ENCODE measurements at regions not wholly inside any gene's neighbourhood (a gene's known extent, or its start where the extent isn't known, plus 50 kb on each side); places are given as distances from the start of the nearest gene placed in this dataset.

- H3K27me3 ChIP-seq (replicated peaks; ENCODE audit: control insufficient read depth, insufficient read depth, low read length) = no peaks in the 10 kb centered on the region
- BruUV-seq (replicated peaks) = no TSS peak
- no peak for DNase-seq
- no peaks in the 10 kb centered on the region for H3K9me3 Mint-ChIP-seq (ENCODE audit: unreplicated experiment)
- H3K9me3 ChIP-seq = no peaks in the 10 kb centered on the region
- no peak overlapping the region for H3K4me3 ChIP-seq (ENCODE audit: low read depth, low read length)
- TF ChIP-seq CTCF (IDR thresholded peaks at IDR 0.05; ENCODE audit: insufficient read depth in 1 of 2, low read depth in 1 of 2, low read length in 1 of 2, severe bottlenecking in 1 of 2, unreplicated experiment in 1 of 2) = no peak
- H3K4me1 Mint-ChIP-seq (ENCODE audit: low read depth, unreplicated experiment) = no peaks in the 10 kb centered on the region
- no peak overlapping the region for H3K4me3 Mint-ChIP-seq (ENCODE audit: unreplicated experiment)
- H3K4me1 ChIP-seq = peaks cover 11% of the 10 kb centered on the region
- no peaks in the 10 kb centered on the region for H3K36me3 ChIP-seq (ENCODE audit: control insufficient read depth, insufficient read depth, low read length)
- POLR2A ChIA-PET = no interaction called here
- H3K27me3 Mint-ChIP-seq (ENCODE audit: insufficient read depth, unreplicated experiment) = peaks cover 3% of the 10 kb centered on the region
- CTCF ChIA-PET = no interaction called here
- no peak overlapping the region for H3K27ac Mint-ChIP-seq (ENCODE audit: unreplicated experiment)
- H3K36me3 Mint-ChIP-seq (ENCODE audit: insufficient read depth, unreplicated experiment) = no peaks in the 10 kb centered on the region
- intact Hi-C loops (cut with micrococcal nuclease; ENCODE audit: unreplicated experiment) = no loop called here
These were observed 203.5 kb upstream of the ZNF32 start for GRCh38 chr10:43852149-43852548.

- Histone ChIP-seq H3K27me3 (replicated peaks; ENCODE audit: control insufficient read depth, insufficient read depth, low read length) (no peaks in the 10 kb centered on the region), H3K4me3 (ENCODE audit: low read depth, low read length) (no peak overlapping the region), H3K9me3 (no peaks in the 10 kb centered on the region), H3K36me3 (ENCODE audit: control insufficient read depth, insufficient read depth, low read length) (no peaks in the 10 kb centered on the region), H3K4me1 (peaks cover 11% of the 10 kb centered on the region)
- CTCF ChIA-PET = no interaction called here
- TF ChIP-seq CTCF (IDR thresholded peaks at IDR 0.05; ENCODE audit: insufficient read depth in 1 of 2, low read depth in 1 of 2, low read length in 1 of 2, severe bottlenecking in 1 of 2, unreplicated experiment in 1 of 2) = no peak
- no TSS peak for BruUV-seq (replicated peaks)
- H3K27ac Mint-ChIP-seq (ENCODE audit: unreplicated experiment) = no peak overlapping the region
- no peak overlapping the region for H3K4me3 Mint-ChIP-seq (ENCODE audit: unreplicated experiment)
- no peaks in the 10 kb centered on the region for H3K4me1 Mint-ChIP-seq (ENCODE audit: low read depth, unreplicated experiment)
- DNase-seq = no peak
- intact Hi-C loops (cut with micrococcal nuclease; ENCODE audit: unreplicated experiment) = no loop called here
- no peaks in the 10 kb centered on the region for H3K36me3 Mint-ChIP-seq (ENCODE audit: insufficient read depth, unreplicated experiment)
- peaks cover 3% of the 10 kb centered on the region for H3K27me3 Mint-ChIP-seq (ENCODE audit: insufficient read depth, unreplicated experiment)
- POLR2A ChIA-PET = no interaction called here
- H3K9me3 Mint-ChIP-seq (ENCODE audit: unreplicated experiment) = no peaks in the 10 kb centered on the region
These were observed 202.3 kb upstream of the ZNF32 start for GRCh38 chr10:43851030-43851429.

GRCh38 chr10:43849551-43849950, 200.9 kb upstream of the ZNF32 start:
- H3K4me1 ChIP-seq = peaks cover 10% of the 10 kb centered on the region
- Mint-ChIP-seq H3K4me1 (ENCODE audit: low read depth, unreplicated experiment) (peaks cover 6% of the 10 kb centered on the region), H3K9me3 (ENCODE audit: unreplicated experiment) (no peaks in the 10 kb centered on the region), H3K27ac (ENCODE audit: unreplicated experiment) (no peak overlapping the region), H3K4me3 (ENCODE audit: unreplicated experiment) (no peak overlapping the region), H3K36me3 (ENCODE audit: insufficient read depth, unreplicated experiment) (no peaks in the 10 kb centered on the region), H3K27me3 (ENCODE audit: insufficient read depth, unreplicated experiment) (peaks cover 11% of the 10 kb centered on the region)
- ChIA-PET CTCF (no interaction called here), POLR2A (no interaction called here)
- no peak overlapping the region for H3K4me3 ChIP-seq (ENCODE audit: low read depth, low read length)
- DNase-seq = no peak
- intact Hi-C loops (cut with micrococcal nuclease; ENCODE audit: unreplicated experiment) = loop anchor here (10.0 kb wide), 1 partner anchor 165 kb away; no protein-coding TSS in a partner anchor
- no peaks in the 10 kb centered on the region for H3K36me3 ChIP-seq (ENCODE audit: control insufficient read depth, insufficient read depth, low read length)
- BruUV-seq (replicated peaks) = no TSS peak
- TF ChIP-seq CTCF (IDR thresholded peaks at IDR 0.05; ENCODE audit: insufficient read depth in 1 of 2, low read depth in 1 of 2, low read length in 1 of 2, severe bottlenecking in 1 of 2, unreplicated experiment in 1 of 2) = no peak
- H3K27me3 ChIP-seq (replicated peaks; ENCODE audit: control insufficient read depth, insufficient read depth, low read length) = no peaks in the 10 kb centered on the region
- no peaks in the 10 kb centered on the region for H3K9me3 ChIP-seq
